Activated naive CD4-positive, alpha-beta T cell treated with anti-CD3 and anti-CD28 coated beads, Interleukin-2, amount 50 U/mL, for 24 hours (primary cell): ENCODE measurements at regions not wholly inside any gene's neighbourhood (a gene's known extent, or its start where the extent isn't known, plus 50 kb on each side); places are given as distances from the start of the nearest gene placed in this dataset.

ENCODE experiments used
- H3K27ac Mint-ChIP-seq: one replicate; pipeline ENCODE4 v1.8.0; 2021; ENCODE audit warnings: mild to moderate bottlenecking, mixed read lengths
- H3K27me3 Mint-ChIP-seq: one replicate; pipeline ENCODE4 v1.8.0; 2021; ENCODE audit warnings: mixed read lengths
- H3K36me3 Mint-ChIP-seq: one replicate; pipeline ENCODE4 v1.8.0; 2021; ENCODE audit warnings: mixed read lengths
- H3K4me1 Mint-ChIP-seq: one replicate; pipeline ENCODE4 v1.8.0; 2021; ENCODE audit warnings: mixed read lengths
- H3K4me3 Mint-ChIP-seq: one replicate; pipeline ENCODE4 v1.8.0; 2021; ENCODE audit warnings: mild to moderate bottlenecking, mixed read lengths
- H3K9me3 Mint-ChIP-seq: one replicate; pipeline ENCODE4 v1.8.0; 2021; ENCODE audit warnings: mixed read lengths

- no peak overlapping the region for H3K4me3 Mint-ChIP-seq
- H3K4me1 Mint-ChIP-seq: no peaks in the 10 kb centered on the region
- no peaks in the 10 kb centered on the region for H3K36me3 Mint-ChIP-seq
- H3K27me3 Mint-ChIP-seq: no peaks in the 10 kb centered on the region
- no peaks in the 10 kb centered on the region for H3K9me3 Mint-ChIP-seq
- no peak overlapping the region for H3K27ac Mint-ChIP-seq
These were observed 537.5 kb downstream of the ZPLD1 start for GRCh38 chr3:102972350-102972749.

GRCh38 chr3:102974333-102974732, 539.5 kb downstream of the ZPLD1 start:
- H3K27me3 Mint-ChIP-seq: no peaks in the 10 kb centered on the region
- no peaks in the 10 kb centered on the region for H3K36me3 Mint-ChIP-seq
- no peak overlapping the region for H3K27ac Mint-ChIP-seq
- H3K4me3 Mint-ChIP-seq: no peak overlapping the region
- no peaks in the 10 kb centered on the region for H3K4me1 Mint-ChIP-seq
- no peaks in the 10 kb centered on the region for H3K9me3 Mint-ChIP-seq

GRCh38 chr3:102979191-102979590, 544.4 kb downstream of the ZPLD1 start:
- H3K27ac Mint-ChIP-seq: no peak overlapping the region
- H3K4me1 Mint-ChIP-seq: no peaks in the 10 kb centered on the region
- no peaks in the 10 kb centered on the region for H3K9me3 Mint-ChIP-seq
- no peaks in the 10 kb centered on the region for H3K36me3 Mint-ChIP-seq
- no peaks in the 10 kb centered on the region for H3K27me3 Mint-ChIP-seq
- no peak overlapping the region for H3K4me3 Mint-ChIP-seq

- Mint-ChIP-seq H3K36me3 (no peaks in the 10 kb centered on the region), H3K27ac (no peak overlapping the region), H3K4me3 (no peak overlapping the region), H3K9me3 (no peaks in the 10 kb centered on the region), H3K27me3 (no peaks in the 10 kb centered on the region), H3K4me1 (no peaks in the 10 kb centered on the region)
These were observed 545.0 kb downstream of the ZPLD1 start for GRCh38 chr3:102979682-102980354.

- H3K4me3 Mint-ChIP-seq: no peak overlapping the region
- no peaks in the 10 kb centered on the region for H3K36me3 Mint-ChIP-seq
- H3K9me3 Mint-ChIP-seq: no peaks in the 10 kb centered on the region
- H3K4me1 Mint-ChIP-seq: no peaks in the 10 kb centered on the region
- H3K27ac Mint-ChIP-seq: no peak overlapping the region
- H3K27me3 Mint-ChIP-seq: no peaks in the 10 kb centered on the region
These were observed 545.5 kb downstream of the ZPLD1 start for GRCh38 chr3:102980355-102980696.

GRCh38 chr3:103002425-103003176, 567.8 kb downstream of the ZPLD1 start:
- Mint-ChIP-seq H3K36me3 (no peaks in the 10 kb centered on the region), H3K27me3 (no peaks in the 10 kb centered on the region), H3K4me3 (no peak overlapping the region), H3K9me3 (no peaks in the 10 kb centered on the region), H3K4me1 (no peaks in the 10 kb centered on the region), H3K27ac (no peak overlapping the region)

GRCh38 chr3:103006526-103007183, 571.8 kb downstream of the ZPLD1 start:
- H3K4me3 Mint-ChIP-seq: no peak overlapping the region
- H3K4me1 Mint-ChIP-seq: no peaks in the 10 kb centered on the region
- H3K36me3 Mint-ChIP-seq: no peaks in the 10 kb centered on the region
- H3K27ac Mint-ChIP-seq: no peak overlapping the region
- no peaks in the 10 kb centered on the region for H3K9me3 Mint-ChIP-seq
- H3K27me3 Mint-ChIP-seq: no peaks in the 10 kb centered on the region

- Mint-ChIP-seq H3K9me3 (no peaks in the 10 kb centered on the region), H3K36me3 (no peaks in the 10 kb centered on the region), H3K4me3 (no peak overlapping the region), H3K27me3 (no peaks in the 10 kb centered on the region), H3K4me1 (no peaks in the 10 kb centered on the region), H3K27ac (no peak overlapping the region)
These were observed 574.8 kb downstream of the ZPLD1 start for GRCh38 chr3:103009609-103010008.

GRCh38 chr3:103025880-103026279, 591.1 kb downstream of the ZPLD1 start:
- no peaks in the 10 kb centered on the region for H3K9me3 Mint-ChIP-seq
- H3K4me3 Mint-ChIP-seq: no peak overlapping the region
- H3K4me1 Mint-ChIP-seq: no peaks in the 10 kb centered on the region

GRCh38 chr3:103033841-103034240, 599.0 kb downstream of the ZPLD1 start:
- Mint-ChIP-seq H3K27ac (no peak overlapping the region), H3K27me3 (no peaks in the 10 kb centered on the region), H3K36me3 (no peaks in the 10 kb centered on the region), H3K9me3 (no peaks in the 10 kb centered on the region), H3K4me3 (no peak overlapping the region), H3K4me1 (no peaks in the 10 kb centered on the region)

More at GRCh38 chr3:103025880-103026279, 591.1 kb downstream of the ZPLD1 start:
- H3K27ac Mint-ChIP-seq: no peak overlapping the region
- H3K36me3 Mint-ChIP-seq: no peaks in the 10 kb centered on the region
- no peaks in the 10 kb centered on the region for H3K27me3 Mint-ChIP-seq

- H3K4me3 Mint-ChIP-seq: no peak overlapping the region
- no peak overlapping the region for H3K27ac Mint-ChIP-seq
- H3K9me3 Mint-ChIP-seq: no peaks in the 10 kb centered on the region
- H3K4me1 Mint-ChIP-seq: peaks cover 4% of the 10 kb centered on the region
- H3K27me3 Mint-ChIP-seq: no peaks in the 10 kb centered on the region
- H3K36me3 Mint-ChIP-seq: no peaks in the 10 kb centered on the region
These were observed 612.8 kb downstream of the ZPLD1 start for GRCh38 chr3:103047640-103048039.

- H3K27ac Mint-ChIP-seq: no peak overlapping the region
- no peak overlapping the region for H3K4me3 Mint-ChIP-seq
- peaks cover 4% of the 10 kb centered on the region for H3K4me1 Mint-ChIP-seq
- no peaks in the 10 kb centered on the region for H3K36me3 Mint-ChIP-seq
- H3K27me3 Mint-ChIP-seq: no peaks in the 10 kb centered on the region
- no peaks in the 10 kb centered on the region for H3K9me3 Mint-ChIP-seq
These were observed 613.4 kb downstream of the ZPLD1 start for GRCh38 chr3:103048068-103048722.

GRCh38 chr3:103052236-103052830, 617.5 kb downstream of the ZPLD1 start:
- no peak overlapping the region for H3K4me3 Mint-ChIP-seq
- no peaks in the 10 kb centered on the region for H3K36me3 Mint-ChIP-seq
- no peaks in the 10 kb centered on the region for H3K9me3 Mint-ChIP-seq
- H3K4me1 Mint-ChIP-seq: peaks cover 4% of the 10 kb centered on the region
- H3K27me3 Mint-ChIP-seq: no peaks in the 10 kb centered on the region
- no peak overlapping the region for H3K27ac Mint-ChIP-seq

- H3K9me3 Mint-ChIP-seq: no peaks in the 10 kb centered on the region
- no peaks in the 10 kb centered on the region for H3K36me3 Mint-ChIP-seq
- H3K27me3 Mint-ChIP-seq: no peaks in the 10 kb centered on the region
- no peak overlapping the region for H3K4me3 Mint-ChIP-seq
- no peak overlapping the region for H3K27ac Mint-ChIP-seq
- H3K4me1 Mint-ChIP-seq: no peaks in the 10 kb centered on the region
These were observed 620.3 kb downstream of the ZPLD1 start for GRCh38 chr3:103055021-103055520.

GRCh38 chr3:103056542-103056941, 621.7 kb downstream of the ZPLD1 start:
- no peak overlapping the region for H3K27ac Mint-ChIP-seq
- H3K4me3 Mint-ChIP-seq: no peak overlapping the region
- H3K9me3 Mint-ChIP-seq: no peaks in the 10 kb centered on the region
- no peaks in the 10 kb centered on the region for H3K36me3 Mint-ChIP-seq
- peaks cover 1% of the 10 kb centered on the region for H3K27me3 Mint-ChIP-seq
- H3K4me1 Mint-ChIP-seq: no peaks in the 10 kb centered on the region
